Neural crest cell (in vitro differentiated cells): ENCODE measurements at regions not wholly inside any gene's neighbourhood (a gene's known extent, or its start where the extent isn't known, plus 50 kb on each side); places are given as distances from the start of the nearest gene placed in this dataset.

ENCODE experiments used
- DNase-seq: peaks from one replicate; pipeline ENCODE4 v3.0.0; 2021; ENCODE audit warnings: low read depth, mixed read lengths, low spot score
- H3K27ac Mint-ChIP-seq: one replicate; pipeline ENCODE4 v1.8.0; 2021; ENCODE audit warnings: mild to moderate bottlenecking, mixed read lengths; ENCODE audit not compliant: unreplicated experiment
- H3K27me3 Mint-ChIP-seq: 2 replicates; pipeline ENCODE4 v1.8.0; 2021; ENCODE audit warnings: low read depth, mild to moderate bottlenecking, mixed read lengths
- H3K36me3 Mint-ChIP-seq: 2 replicates; pipeline ENCODE4 v1.8.0; 2021; ENCODE audit warnings: low read depth, mild to moderate bottlenecking, mixed read lengths
- H3K4me1 Mint-ChIP-seq: 2 replicates; pipeline ENCODE4 v1.8.0; 2021; ENCODE audit warnings: mixed read lengths
- H3K4me3 Mint-ChIP-seq: one replicate; pipeline ENCODE4 v1.8.0; 2021; ENCODE audit warnings: mild to moderate bottlenecking, mixed read lengths
- H3K9me3 Mint-ChIP-seq: 2 replicates; pipeline ENCODE4 v1.8.0; 2021; ENCODE audit warnings: mixed read lengths
- TF ChIP-seq, protein P1 (sequence below): fragments of 200-600 bp; sonication (generic); conservative IDR thresholded peaks from 2 replicates; pipeline ENCODE4 v1.5.0; 2021; ENCODE audit warnings: antibody characterized with exemption, mild to moderate bottlenecking

DNA sequence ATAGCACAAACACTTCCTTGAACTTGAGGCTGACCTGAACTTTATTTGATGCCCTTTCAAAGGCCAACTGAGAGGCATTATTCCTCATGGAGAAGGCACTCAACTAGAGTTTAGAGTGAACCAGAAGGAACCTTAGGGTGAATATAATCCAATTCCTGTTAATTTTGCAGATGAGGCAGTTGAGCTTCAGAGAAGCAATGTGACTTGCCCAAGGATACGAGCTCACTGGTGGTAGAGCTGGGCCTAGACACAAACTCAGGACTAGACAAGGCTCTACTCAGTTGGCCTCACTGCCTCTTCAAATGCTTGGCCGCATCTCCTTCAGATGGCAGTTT lies 172.7 kb upstream of the ADAMTS9 start:
- no peaks in the 10 kb centered on the region for H3K36me3 Mint-ChIP-seq
- no peak overlapping the region for H3K27ac Mint-ChIP-seq

DNA sequence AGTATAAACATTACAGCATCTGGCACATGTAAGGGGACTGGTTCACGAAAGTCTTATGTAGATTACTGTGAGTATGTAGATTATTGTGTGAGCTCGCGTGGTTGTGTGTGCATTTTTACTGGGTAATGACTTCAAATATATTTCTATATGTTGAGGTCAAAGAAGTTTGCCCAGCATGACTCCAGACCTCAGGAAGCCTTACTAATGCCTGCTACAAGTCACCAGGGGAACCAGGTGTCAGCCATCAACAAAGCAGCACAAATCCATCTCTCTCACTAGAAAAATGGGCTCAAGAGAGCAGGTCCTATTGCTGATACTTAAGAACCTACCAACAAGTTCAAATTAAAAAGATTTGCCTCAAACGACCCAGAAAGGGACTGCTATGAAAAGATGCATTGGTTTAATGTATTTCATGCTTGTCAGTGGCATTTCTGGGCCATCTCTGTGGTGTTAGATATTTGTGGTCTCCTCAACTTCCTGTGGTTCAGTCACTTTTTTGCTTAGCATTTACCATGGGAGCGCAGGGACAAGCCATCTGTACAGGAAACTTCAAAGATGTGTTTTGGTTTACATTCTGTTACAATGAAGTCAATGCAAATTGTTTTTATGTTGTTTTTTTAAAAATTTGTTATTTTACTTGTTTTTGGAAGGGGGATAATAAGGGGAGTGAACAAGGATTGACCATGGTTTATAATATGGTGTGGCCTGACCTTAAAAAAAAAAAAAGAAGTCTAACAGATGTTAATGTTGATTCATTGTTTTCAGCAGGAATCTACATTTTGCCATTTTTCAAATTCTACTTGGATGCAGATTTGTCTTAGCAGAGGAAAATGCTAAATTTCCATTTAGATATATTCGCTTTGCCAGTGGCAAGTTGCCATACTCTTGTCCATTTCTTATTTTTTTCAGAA lies 172.1 kb upstream of the ADAMTS9 start:
- no peak overlapping the region for H3K27ac Mint-ChIP-seq
- TF ChIP-seq, protein P1, sequence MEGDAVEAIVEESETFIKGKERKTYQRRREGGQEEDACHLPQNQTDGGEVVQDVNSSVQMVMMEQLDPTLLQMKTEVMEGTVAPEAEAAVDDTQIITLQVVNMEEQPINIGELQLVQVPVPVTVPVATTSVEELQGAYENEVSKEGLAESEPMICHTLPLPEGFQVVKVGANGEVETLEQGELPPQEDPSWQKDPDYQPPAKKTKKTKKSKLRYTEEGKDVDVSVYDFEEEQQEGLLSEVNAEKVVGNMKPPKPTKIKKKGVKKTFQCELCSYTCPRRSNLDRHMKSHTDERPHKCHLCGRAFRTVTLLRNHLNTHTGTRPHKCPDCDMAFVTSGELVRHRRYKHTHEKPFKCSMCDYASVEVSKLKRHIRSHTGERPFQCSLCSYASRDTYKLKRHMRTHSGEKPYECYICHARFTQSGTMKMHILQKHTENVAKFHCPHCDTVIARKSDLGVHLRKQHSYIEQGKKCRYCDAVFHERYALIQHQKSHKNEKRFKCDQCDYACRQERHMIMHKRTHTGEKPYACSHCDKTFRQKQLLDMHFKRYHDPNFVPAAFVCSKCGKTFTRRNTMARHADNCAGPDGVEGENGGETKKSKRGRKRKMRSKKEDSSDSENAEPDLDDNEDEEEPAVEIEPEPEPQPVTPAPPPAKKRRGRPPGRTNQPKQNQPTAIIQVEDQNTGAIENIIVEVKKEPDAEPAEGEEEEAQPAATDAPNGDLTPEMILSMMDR = no peak
- H3K4me1 Mint-ChIP-seq = peaks cover 40% of the 10 kb centered on the region

More for the DNA sequence above, 172.7 kb upstream of the ADAMTS9 start:
- TF ChIP-seq, protein P1 = no peak
- no peak overlapping the region for H3K4me3 Mint-ChIP-seq
- H3K9me3 Mint-ChIP-seq = peaks cover 2% of the 10 kb centered on the region
- H3K4me1 Mint-ChIP-seq = peaks cover 40% of the 10 kb centered on the region
- no peaks in the 10 kb centered on the region for H3K27me3 Mint-ChIP-seq
- DNase-seq = no peak

DNA sequence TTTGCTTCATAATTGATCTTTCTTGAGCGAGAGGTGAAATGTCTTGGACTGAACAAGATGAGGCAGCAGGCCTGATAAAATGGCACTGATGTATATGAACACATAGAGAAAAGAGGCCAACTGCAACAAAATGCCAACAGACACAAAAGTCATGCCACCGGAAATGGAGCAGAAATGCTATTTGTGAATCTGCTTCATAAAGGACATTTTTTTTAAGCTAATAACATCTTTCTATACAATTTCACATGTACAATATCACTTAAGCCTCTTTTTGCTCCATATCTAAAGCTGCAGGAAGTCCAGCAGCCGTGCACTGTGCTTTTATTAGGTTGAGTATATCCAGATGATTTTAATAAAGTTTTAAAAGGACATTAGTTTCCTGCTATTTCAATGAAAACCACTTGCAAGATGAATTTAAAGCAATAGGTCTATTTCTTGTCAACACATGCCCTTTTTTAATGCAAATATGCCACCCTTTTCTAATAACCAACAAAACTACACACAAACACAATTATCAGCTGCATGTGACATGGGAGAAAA lies 169.2 kb upstream of the ADAMTS9 start:
- Mint-ChIP-seq H3K4me3 (no peak overlapping the region), H3K27ac (no peak overlapping the region), H3K4me1 (peaks cover 19% of the 10 kb centered on the region), H3K36me3 (no peaks in the 10 kb centered on the region), H3K27me3 (no peaks in the 10 kb centered on the region), H3K9me3 (peaks cover 2% of the 10 kb centered on the region)
- TF ChIP-seq, protein P1 = no peak
- DNase-seq = no peak

More for the DNA sequence above, 172.1 kb upstream of the ADAMTS9 start:
- no peak overlapping the region for H3K4me3 Mint-ChIP-seq
- DNase-seq = no peak
- no peaks in the 10 kb centered on the region for H3K36me3 Mint-ChIP-seq
- H3K27me3 Mint-ChIP-seq = no peaks in the 10 kb centered on the region
- H3K9me3 Mint-ChIP-seq = peaks cover 2% of the 10 kb centered on the region

DNA sequence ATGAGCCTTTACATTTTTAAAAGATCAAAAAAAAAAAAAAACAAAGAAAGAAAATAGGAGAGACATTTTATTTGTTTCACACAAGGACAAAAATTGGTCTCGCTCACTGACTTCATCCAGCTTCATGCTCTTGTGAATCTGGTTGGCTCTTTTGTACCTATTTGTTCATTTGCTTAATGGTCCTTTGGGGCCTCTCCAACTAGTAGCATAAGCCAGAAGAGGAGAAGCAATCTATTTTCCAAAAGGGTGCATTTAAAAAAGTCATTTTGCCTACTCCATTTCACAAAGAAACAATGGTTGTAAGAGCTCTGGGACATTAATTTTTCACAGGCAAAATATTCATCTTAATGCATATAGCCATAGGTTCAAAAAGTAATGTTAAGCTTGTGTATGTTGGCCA lies 168.3 kb upstream of the ADAMTS9 start:
- DNase-seq = no peak
- Mint-ChIP-seq H3K27me3 (no peaks in the 10 kb centered on the region), H3K27ac (no peak overlapping the region), H3K36me3 (no peaks in the 10 kb centered on the region), H3K4me1 (peaks cover 13% of the 10 kb centered on the region), H3K4me3 (no peak overlapping the region), H3K9me3 (peaks cover 2% of the 10 kb centered on the region)
- TF ChIP-seq, protein P1 = no peak

DNA sequence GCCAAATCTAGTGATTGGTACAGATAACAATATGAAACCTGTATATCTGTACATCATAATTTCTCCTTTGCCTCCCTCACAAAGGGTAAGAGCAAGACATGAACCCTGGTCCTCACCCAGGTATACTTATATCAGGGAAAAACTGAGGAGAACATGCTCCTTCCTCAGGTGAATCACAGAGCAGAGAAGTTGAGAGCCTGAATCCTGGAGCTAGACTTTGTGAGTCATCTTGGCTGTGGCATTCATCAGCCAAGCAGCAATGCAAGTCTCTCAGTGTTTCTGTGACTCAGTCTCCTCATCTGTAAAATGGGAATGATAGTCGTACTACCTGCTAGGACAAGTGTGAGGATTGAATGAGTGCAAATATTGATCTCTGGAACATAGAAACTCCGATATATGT lies 165.7 kb upstream of the ADAMTS9 start:
- TF ChIP-seq, protein P1 = no peak
- no peaks in the 10 kb centered on the region for H3K4me1 Mint-ChIP-seq
- H3K4me3 Mint-ChIP-seq = no peak overlapping the region
- H3K9me3 Mint-ChIP-seq = no peaks in the 10 kb centered on the region
- no peak overlapping the region for H3K27ac Mint-ChIP-seq
- H3K27me3 Mint-ChIP-seq = no peaks in the 10 kb centered on the region
- no peak for DNase-seq
- no peaks in the 10 kb centered on the region for H3K36me3 Mint-ChIP-seq
